G401.6 (cell line): ENCODE measurements at regions not wholly inside any gene's neighbourhood (a gene's known extent, or its start where the extent isn't known, plus 50 kb on each side); places are given as distances from the start of the nearest gene placed in this dataset.
"Not testable (repeated sequence)": the region's sequence is repeated elsewhere in the genome, so short reads cannot be mapped to it uniquely, and the experiment has no call there.

Experiments
- FAIRE-seq: peaks from 2 replicates; lab custom pipeline; 2012; peaks lifted over from hg19 to GRCh38; lab: Jason Lieb, UNC

- no peak for FAIRE-seq
Measured at GRCh38 chrX:42832764-42833549, 55.0 kb upstream of the PPP1R2C start.

- FAIRE-seq: not testable (repeated sequence)
Measured at GRCh38 chrX:42833550-42833940, 55.6 kb upstream of the PPP1R2C start.

DNA sequence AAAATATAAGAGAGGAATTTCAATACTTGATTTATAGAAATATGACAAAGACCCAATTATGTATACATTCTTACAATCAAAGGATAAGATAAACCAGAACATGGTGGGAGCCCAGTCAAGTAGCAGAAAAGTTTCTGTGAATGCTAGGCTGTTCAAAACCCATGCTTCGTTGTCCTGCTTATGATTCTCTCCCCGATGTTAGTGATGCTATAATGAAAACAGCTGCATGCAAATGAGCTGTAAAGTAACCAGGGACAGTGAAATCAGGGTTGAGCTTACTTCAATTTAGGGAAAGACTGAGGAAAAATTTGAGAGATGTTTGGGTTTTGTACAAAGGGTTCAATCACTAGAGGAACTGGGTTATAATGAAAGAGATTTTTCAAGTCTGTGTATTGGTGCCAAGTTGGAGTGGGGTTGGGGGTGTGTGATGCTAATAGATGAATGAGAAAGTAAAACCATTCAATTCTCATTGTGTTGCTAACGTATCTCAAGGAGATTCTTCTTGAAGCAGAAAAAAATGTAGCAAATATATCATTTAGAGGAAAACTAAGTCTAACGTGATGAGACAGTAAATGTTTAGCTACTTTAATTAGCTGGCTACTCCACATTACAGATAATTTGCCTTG, 59.3 kb upstream of the PPP1R2C start:
- FAIRE-seq: no peak

DNA sequence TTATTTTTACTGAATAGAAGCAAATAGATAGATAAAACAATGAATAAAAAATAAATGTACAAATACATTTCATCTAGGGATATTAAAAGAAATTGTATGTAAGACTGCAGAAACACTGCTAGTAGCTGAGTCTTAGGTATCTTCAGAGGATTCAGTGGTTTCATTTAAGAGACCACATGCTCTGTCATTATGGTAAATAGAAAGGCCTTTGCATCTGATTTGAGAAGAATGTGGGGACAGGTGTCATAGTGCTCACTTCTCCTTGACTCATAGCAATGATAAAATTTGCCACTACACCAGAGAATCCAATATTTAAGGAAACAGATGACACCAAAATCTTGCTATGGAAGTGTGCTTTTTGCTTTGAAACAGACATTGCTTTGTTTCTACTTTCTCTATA, 59.8 kb upstream of the PPP1R2C start:
- FAIRE-seq: no peak

GRCh38 chrX:42839632-42840031, 61.7 kb upstream of the PPP1R2C start:
- FAIRE-seq: no peak

GRCh38 chrX:42846741-42847140, 68.8 kb upstream of the PPP1R2C start:
- FAIRE-seq: no peak

GRCh38 chrX:42855259-42855658, 77.3 kb upstream of the PPP1R2C start:
- no peak for FAIRE-seq

DNA sequence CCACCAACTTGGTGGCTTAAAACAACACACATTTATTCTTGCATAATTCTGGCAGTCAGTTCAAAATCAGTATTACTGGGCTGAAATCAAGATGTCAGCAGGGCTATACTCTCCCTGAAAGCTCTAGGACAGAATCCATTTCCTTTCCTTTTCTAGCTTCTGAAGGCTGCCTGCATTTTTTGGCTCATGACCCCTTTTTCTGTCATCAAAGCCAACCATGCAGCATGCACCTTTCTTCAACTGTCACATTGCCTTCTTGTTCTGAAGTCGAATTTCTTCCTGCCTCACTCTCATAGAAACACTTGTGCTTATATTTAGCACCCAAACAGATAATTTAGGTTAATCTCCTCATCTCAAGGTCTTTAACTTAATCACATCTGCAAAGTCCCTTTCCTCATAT, 79.8 kb upstream of the PPP1R2C start:
- FAIRE-seq: no peak

DNA sequence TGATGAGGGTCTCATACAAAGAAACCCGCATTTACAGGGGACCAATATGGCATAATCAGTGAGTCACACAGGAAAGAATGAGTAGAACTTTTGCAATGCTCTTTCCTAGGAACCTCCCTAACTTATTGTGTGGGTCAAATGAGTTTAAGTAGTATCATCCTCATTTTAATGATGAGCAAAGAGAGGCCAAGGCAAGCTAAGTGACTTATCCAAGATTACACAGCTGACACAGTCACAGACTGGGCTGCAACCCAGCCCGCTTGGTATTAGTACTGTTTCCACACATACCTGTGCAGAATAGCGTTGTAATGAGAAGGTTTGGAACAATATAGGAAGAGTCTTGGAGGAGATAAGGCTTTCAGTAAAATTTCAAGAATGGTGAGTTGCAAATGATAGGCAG, 91.0 kb upstream of the PPP1R2C start:
- no peak for FAIRE-seq

GRCh38 chrX:42869659-42870476, 91.9 kb upstream of the PPP1R2C start:
- no peak for FAIRE-seq

DNA sequence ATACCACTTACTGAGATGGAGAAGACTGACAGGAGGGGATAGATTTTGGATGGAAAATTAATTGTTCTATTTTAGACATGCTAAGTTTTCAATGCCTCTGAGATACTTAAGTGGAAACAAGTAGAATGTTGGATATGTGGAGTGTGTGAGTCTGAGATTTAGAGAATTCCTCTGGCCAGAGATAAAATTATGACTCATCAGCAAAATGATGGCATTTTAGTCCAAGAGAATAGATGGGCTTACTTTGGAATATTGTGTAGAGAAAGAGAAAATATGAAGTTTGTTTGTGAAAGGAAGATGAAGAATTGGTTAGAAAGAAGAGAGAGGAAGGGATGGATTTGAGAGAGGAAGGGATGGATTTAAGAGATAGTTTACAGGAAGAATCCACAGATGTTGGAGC, 108.6 kb upstream of the PPP1R2C start:
- no peak for FAIRE-seq

GRCh38 chrX:42900947-42901346, 123.0 kb upstream of the PPP1R2C start:
- FAIRE-seq: no peak

DNA sequence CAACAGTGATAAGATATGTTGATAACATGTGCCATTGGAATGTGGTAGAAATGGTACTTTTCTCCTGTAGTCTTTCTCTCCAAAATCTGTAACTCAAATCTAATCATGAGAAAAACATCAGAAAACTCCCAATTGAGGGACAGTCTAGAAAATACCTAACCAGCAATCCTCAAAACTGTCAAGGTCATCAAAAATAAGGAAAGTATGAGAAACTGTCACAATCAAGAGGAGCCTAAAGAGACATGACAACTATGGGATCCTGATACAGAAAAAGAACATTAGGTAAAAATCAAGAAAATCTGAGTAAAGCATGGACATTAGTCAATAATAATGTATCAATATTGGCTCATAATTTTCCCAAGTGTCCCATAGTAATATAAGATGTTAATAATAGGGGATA, 124.5 kb upstream of the PPP1R2C start:
- FAIRE-seq: no peak

DNA sequence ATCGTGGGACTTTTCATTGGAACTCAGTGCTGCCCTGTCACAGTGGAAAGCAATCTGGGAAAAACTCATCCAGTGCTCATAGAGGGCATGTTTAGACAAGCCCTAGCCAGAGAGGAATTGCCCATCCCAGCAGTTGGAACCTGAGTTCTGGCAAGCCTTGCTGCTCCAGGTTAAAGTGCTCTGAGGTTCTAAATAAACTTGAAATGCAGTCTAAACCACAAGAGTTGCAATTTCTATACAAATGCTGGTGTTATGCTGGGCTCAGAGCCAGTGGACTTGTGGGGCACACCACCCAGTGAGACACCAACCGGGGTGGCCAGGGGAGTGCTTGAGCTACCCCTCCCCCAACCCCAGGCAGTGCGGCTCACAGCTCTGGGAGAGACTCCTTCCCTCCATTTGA, 142.8 kb upstream of the PPP1R2C start:
- FAIRE-seq: no peak

GRCh38 chrX:42930071-42930470, 152.1 kb upstream of the PPP1R2C start:
- no peak for FAIRE-seq

- no peak for FAIRE-seq
Measured at GRCh38 chrX:42930951-42931350, 153.0 kb upstream of the PPP1R2C start.

DNA sequence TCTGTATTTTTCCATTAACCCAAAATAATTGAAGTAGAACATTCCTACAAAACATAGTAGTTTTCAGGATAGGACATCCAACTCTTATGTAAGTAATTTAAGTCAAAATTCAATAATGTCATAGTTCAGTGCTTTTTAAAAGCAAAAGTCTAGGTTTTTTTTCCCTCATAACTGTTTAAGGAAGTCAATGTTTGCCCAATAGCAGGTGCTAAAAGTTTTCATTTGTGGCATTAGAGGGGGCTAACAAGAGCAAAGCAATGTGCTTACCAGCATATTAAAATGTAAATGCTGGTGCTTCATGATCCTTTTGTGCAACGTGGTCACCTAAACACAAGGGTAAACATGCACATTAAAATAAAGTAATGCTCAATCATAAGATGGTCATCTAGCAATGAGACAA, 155.2 kb upstream of the PPP1R2C start:
- FAIRE-seq: no peak

DNA sequence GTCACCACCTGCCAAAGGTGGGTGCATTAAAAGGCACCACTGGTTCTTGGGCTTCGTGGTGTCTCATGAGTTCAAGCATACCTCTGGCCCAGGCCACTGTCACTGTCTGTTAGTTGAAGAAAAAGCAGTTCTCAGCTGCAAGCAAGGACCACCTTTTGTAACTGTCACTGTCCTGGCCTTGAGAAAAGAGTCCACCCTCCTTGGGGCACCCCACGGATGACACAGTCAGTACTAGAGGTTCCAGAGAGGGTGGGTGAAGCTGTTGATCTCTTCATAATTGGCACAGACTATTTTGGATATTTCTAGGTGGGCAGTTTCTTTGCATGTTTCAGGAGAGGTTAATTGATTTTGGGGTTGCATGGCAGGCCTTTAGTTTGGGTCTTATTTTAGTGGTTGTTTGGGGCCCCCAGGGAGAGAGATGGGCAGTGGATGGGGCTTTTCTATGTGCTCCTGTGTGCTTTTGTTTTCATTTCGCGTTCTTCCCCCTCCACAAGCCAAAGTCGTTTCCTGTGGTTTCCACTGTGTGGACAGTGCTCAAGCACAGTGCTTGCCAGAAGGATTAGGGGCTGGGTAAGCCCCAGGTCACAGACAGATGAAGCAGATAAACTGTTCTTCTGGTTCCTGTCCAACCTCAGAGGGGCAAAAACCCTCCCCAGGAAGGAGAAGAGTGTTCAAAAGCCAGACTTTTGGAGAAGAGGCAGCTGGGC, 156.2 kb upstream of the PPP1R2C start:
- no peak for FAIRE-seq

- FAIRE-seq: no peak
Measured at GRCh38 chrX:42941671-42942070, 163.7 kb upstream of the PPP1R2C start.

- FAIRE-seq: no peak
Measured at GRCh38 chrX:42943051-42943974, 165.3 kb upstream of the PPP1R2C start.

DNA sequence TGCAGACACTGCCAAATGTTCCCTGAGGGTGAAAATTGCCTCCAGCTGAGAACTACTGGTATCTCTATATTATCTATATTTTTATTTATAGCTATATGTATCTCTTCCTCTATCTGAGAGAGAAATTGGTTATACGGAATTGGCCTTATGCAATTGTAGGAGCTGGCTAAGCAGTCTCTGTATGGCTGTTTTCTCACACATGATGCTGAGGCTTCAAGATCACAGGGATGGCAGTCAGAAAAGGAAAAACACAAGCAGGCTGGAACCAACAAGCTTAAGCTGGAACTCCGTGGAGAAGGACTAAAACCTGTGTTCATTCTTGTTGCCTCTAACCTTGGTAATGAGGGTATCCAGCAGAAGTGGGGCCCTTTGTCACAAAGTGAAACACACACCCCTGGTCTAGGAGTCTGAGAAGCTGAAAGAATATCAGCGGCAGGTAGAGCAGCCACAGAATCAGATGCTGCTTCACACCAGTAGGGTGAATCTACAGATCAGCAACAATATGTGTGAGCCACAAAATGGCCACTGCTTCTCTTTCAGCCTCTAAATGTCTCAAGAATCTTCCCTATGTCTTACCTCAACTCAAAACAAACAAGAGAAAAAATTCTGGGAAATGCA, 166.5 kb upstream of the PPP1R2C start:
- no peak for FAIRE-seq
